ENCODE measurements at regions not wholly inside any gene's neighbourhood (a gene's known extent, or its start where the extent isn't known, plus 50 kb on each side); places are given as distances from the start of the nearest gene placed in this dataset.
"Not testable (repeated sequence)": the region's sequence is repeated elsewhere in the genome, so short reads cannot be mapped to it uniquely, and the experiment has no call there.

- POLR2A ChIA-PET: no interaction called here
- no peak for DNase-seq (ENCODE audit: low read depth, low spot score)
- CTCF ChIA-PET: no interaction called here
- no peak for TF ChIP-seq CTCF (IDR thresholded peaks at IDR 0.05; ENCODE audit: low read depth, low read length)
- no peaks in the 10 kb centered on the region for H3K27me3 ChIP-seq (ENCODE audit: control insufficient read depth, insufficient read depth, low read length)
- H3K27ac ChIP-seq (ENCODE audit: low read depth, low read length): no peak overlapping the region
- H3K4me3 ChIP-seq (ENCODE audit: low read depth, low read length): no peak overlapping the region
- H3K9me3 ChIP-seq (ENCODE audit: control insufficient read depth, insufficient read depth, low read length): peaks cover 16% of the 10 kb centered on the region
Measured at GRCh38 chr13:55948175-55948574, 1192.5 kb upstream of the PRR20A start.

GRCh38 chr13:55963934-55964333 lies 1176.8 kb upstream of the PRR20A start:
- Histone ChIP-seq H3K4me3 (ENCODE audit: low read depth, low read length) (no peak overlapping the region), H3K27ac (ENCODE audit: low read depth, low read length) (no peak overlapping the region), H3K27me3 (ENCODE audit: control insufficient read depth, insufficient read depth, low read length) (no peaks in the 10 kb centered on the region), H3K9me3 (ENCODE audit: control insufficient read depth, insufficient read depth, low read length) (peaks cover 21% of the 10 kb centered on the region)
- TF ChIP-seq CTCF (IDR thresholded peaks at IDR 0.05; ENCODE audit: low read depth, low read length): no peak
- POLR2A ChIA-PET: no interaction called here
- CTCF ChIA-PET: no interaction called here
- DNase-seq (ENCODE audit: low read depth, low spot score): no peak

- no peak overlapping the region for H3K27ac ChIP-seq (ENCODE audit: low read depth, low read length)
- no peaks in the 10 kb centered on the region for H3K27me3 ChIP-seq (ENCODE audit: control insufficient read depth, insufficient read depth, low read length)
- no peak for DNase-seq (ENCODE audit: low read depth, low spot score)
- no peak for TF ChIP-seq CTCF (IDR thresholded peaks at IDR 0.05; ENCODE audit: low read depth, low read length)
- POLR2A ChIA-PET: no interaction called here
- CTCF ChIA-PET: no interaction called here
- no peak overlapping the region for H3K4me3 ChIP-seq (ENCODE audit: low read depth, low read length)
- H3K9me3 ChIP-seq (ENCODE audit: control insufficient read depth, insufficient read depth, low read length): peaks cover 21% of the 10 kb centered on the region
Measured at GRCh38 chr13:55967055-55967454, 1173.7 kb upstream of the PRR20A start.

- ChIA-PET POLR2A (no interaction called here), CTCF (no interaction called here)
- H3K27me3 ChIP-seq (ENCODE audit: control insufficient read depth, insufficient read depth, low read length): no peaks in the 10 kb centered on the region
- H3K4me3 ChIP-seq (ENCODE audit: low read depth, low read length): no peak overlapping the region
- no peak for TF ChIP-seq CTCF (IDR thresholded peaks at IDR 0.05; ENCODE audit: low read depth, low read length)
- H3K9me3 ChIP-seq (ENCODE audit: control insufficient read depth, insufficient read depth, low read length): peaks cover 16% of the 10 kb centered on the region
- H3K27ac ChIP-seq (ENCODE audit: low read depth, low read length): no peak overlapping the region
- no peak for DNase-seq (ENCODE audit: low read depth, low spot score)
Measured at GRCh38 chr13:55977436-55977835, 1163.3 kb upstream of the PRR20A start.

GRCh38 chr13:55981381-55981780 lies 1159.3 kb upstream of the PRR20A start:
- TF ChIP-seq CTCF (IDR thresholded peaks at IDR 0.05; ENCODE audit: low read depth, low read length): no peak
- no peak overlapping the region for H3K27ac ChIP-seq (ENCODE audit: low read depth, low read length)
- H3K4me3 ChIP-seq (ENCODE audit: low read depth, low read length): no peak overlapping the region
- POLR2A ChIA-PET: no interaction called here
- DNase-seq (ENCODE audit: low read depth, low spot score): no peak
- CTCF ChIA-PET: no interaction called here
- H3K9me3 ChIP-seq (ENCODE audit: control insufficient read depth, insufficient read depth, low read length): peaks cover 23% of the 10 kb centered on the region
- H3K27me3 ChIP-seq (ENCODE audit: control insufficient read depth, insufficient read depth, low read length): no peaks in the 10 kb centered on the region

GRCh38 chr13:55984026-55984425 lies 1156.7 kb upstream of the PRR20A start:
- POLR2A ChIA-PET; H3K27ac ChIP-seq (ENCODE audit: low read depth, low read length); H3K27me3 ChIP-seq (ENCODE audit: control insufficient read depth, insufficient read depth, low read length); H3K9me3 ChIP-seq (ENCODE audit: control insufficient read depth, insufficient read depth, low read length); H3K4me3 ChIP-seq (ENCODE audit: low read depth, low read length); DNase-seq (ENCODE audit: low read depth, low spot score); CTCF ChIA-PET: not testable (repeated sequence)

All from AG04450 (cell line).